A549 (cell line): ENCODE measurements at regions not wholly inside any gene's neighbourhood (a gene's known extent, or its start where the extent isn't known, plus 50 kb on each side); places are given as distances from the start of the nearest gene placed in this dataset.
A peak's percentile ranks its signal among the peaks of the same experiment; 100 is the strongest.

Experiments
- ATAC-seq, 2 experiments: fragments of 200-7000 bp in 1 of 2; fragments of >200 bp in 1 of 2; cut with Nextera tagmentation in 1 of 2; cut with Tn5 transposase in 1 of 2; 3 replicates each; pipeline versions ENCODE4 v1.8.0 to v1.9.1; 2018 to 2020; ENCODE audit warnings: mild to moderate bottlenecking in 1 of 2, moderate library complexity in 1 of 2
- CTCF ChIA-PET: fragments of 300-600 bp; sonication (Branson Sonifier 250); formaldehyde crosslinking; extraction: SDS; loops from one replicate; lab custom pipeline; 2021; ENCODE audit warnings: antibody characterized with exemption, inconsistent platforms; lab: Yijun Ruan, JAX
- POLR2A ChIA-PET: fragments of 350-600 bp; formaldehyde crosslinking; extraction: SDS; loops from one replicate; lab custom pipeline; 2021; ENCODE audit warnings: antibody characterized with exemption, inconsistent platforms; lab: Yijun Ruan, JAX
- DNase-seq, 2 experiments: peaks; one replicate each; pipeline versions ENCODE4 v3.0.0 to v3.0.0-alpha.2; 2011 to 2016; ENCODE audit warnings: low read depth in 1 of 2, low spot score in 1 of 2
- FAIRE-seq: peaks from 2 replicates; lab custom pipeline; 2011; peaks lifted over from hg19 to GRCh38; lab: Jason Lieb, UNC
- H3K27ac ChIP-seq, 2 experiments: fragments of >200 bp; sonication (Bioruptor Twin); formaldehyde crosslinking; 3 replicates each; pipeline ENCODE4 v1.5.1; 2016 to 2017
- H3K4me1 ChIP-seq: fragments of >200 bp; sonication (Bioruptor Twin); formaldehyde crosslinking; 3 replicates; pipeline ENCODE4 v1.6.1; 2016
- H3K4me2 ChIP-seq: fragments of >200 bp; sonication (Bioruptor Twin); formaldehyde crosslinking; 3 replicates; pipeline ENCODE4 v1.6.1; 2016
- H3K4me3 ChIP-seq: fragments of >200 bp; sonication (Bioruptor Twin); formaldehyde crosslinking; 3 replicates; pipeline ENCODE4 v1.5.1; 2016
- H3K9me3 ChIP-seq: fragments of >200 bp; sonication (Bioruptor Twin); formaldehyde crosslinking; 3 replicates; pipeline ENCODE4 v1.6.1; 2016
- BHLHE40 ChIP-seq: IDR thresholded peaks from 2 replicates; pipeline ENCODE4 v1.6.1; 2012; ENCODE audit warnings: low read depth, low read length, inconsistent platforms
- CHD4 ChIP-seq: fragments of 200-600 bp; sonication (generic); IDR thresholded peaks from 2 replicates; pipeline ENCODE4 v1.6.1; 2016; ENCODE audit warnings: antibody characterized with exemption, mild to moderate bottlenecking, borderline replicate concordance
- ESRRA ChIP-seq: fragments of 150-350 bp; IDR thresholded peaks from 2 replicates; pipeline ENCODE4 v1.6.1; 2014; ENCODE audit warnings: mild to moderate bottlenecking, low read length, borderline replicate concordance
- FOSB ChIP-seq: fragments of 250-450 bp; sonication (Bioruptor Pico); IDR thresholded peaks from 2 replicates; pipeline ENCODE4 v1.5.0; 2020; ENCODE audit warnings: mild to moderate bottlenecking, moderate library complexity
- FOSL2 ChIP-seq, 2 experiments: fragments of 450-650 bp in 1 of 2; fragments of >200 bp in 1 of 2; sonication (Bioruptor Twin) in 1 of 2; formaldehyde crosslinking; IDR thresholded peaks; 2 replicates each; pipeline versions ENCODE4 v1.5.0 to v1.6.1; 2016 to 2020; ENCODE audit warnings: mild to moderate bottlenecking in 1 of 2, moderate library complexity in 1 of 2
- FOXS1 ChIP-seq: fragments of 250-450 bp; sonication (Bioruptor Pico); IDR thresholded peaks from 2 replicates; pipeline ENCODE4 v1.5.0; 2020; ENCODE audit warnings: mild to moderate bottlenecking, moderate library complexity
- GATA3 ChIP-seq: IDR thresholded peaks from 2 replicates; pipeline ENCODE4 v1.6.1; 2012; ENCODE audit warnings: borderline replicate concordance
- HDAC2 ChIP-seq: fragments of 200-600 bp; sonication (generic); IDR thresholded peaks from 2 replicates; pipeline ENCODE4 v1.6.1; 2016
- HOXA7 ChIP-seq: fragments of 250-450 bp; sonication (Bioruptor Pico); IDR thresholded peaks from 2 replicates; pipeline ENCODE4 v1.5.0; 2020; ENCODE audit warnings: mild to moderate bottlenecking, moderate library complexity
- HOXB13 ChIP-seq: fragments of 250-450 bp; sonication (Bioruptor Pico); IDR thresholded peaks from 2 replicates; pipeline ENCODE4 v1.5.0; 2020; ENCODE audit warnings: low read depth, mild to moderate bottlenecking, moderate library complexity
- HOXB5 ChIP-seq: fragments of 250-450 bp; sonication (Bioruptor Pico); IDR thresholded peaks from 2 replicates; pipeline ENCODE4 v1.5.0; 2020; ENCODE audit warnings: mild to moderate bottlenecking, moderate library complexity
- JUN ChIP-seq, 2 experiments: fragments of >200 bp; sonication (Bioruptor Twin); formaldehyde crosslinking; IDR thresholded peaks; 2 replicates in 1 of 2; 3 replicates in 1 of 2; pipeline ENCODE4 v1.6.1; 2016 to 2017
- KDM5A ChIP-seq: fragments of 200-600 bp; sonication (generic); IDR thresholded peaks from 2 replicates; pipeline ENCODE4 v1.6.1; 2016; ENCODE audit warnings: antibody characterized with exemption, mild to moderate bottlenecking
- MAFK ChIP-seq: fragments of 450-650 bp; IDR thresholded peaks from 2 replicates; pipeline ENCODE4 v1.6.1; 2014; ENCODE audit not compliant: partially characterized antibody
- NPAS2 ChIP-seq: fragments of 250-450 bp; sonication (Bioruptor Pico); IDR thresholded peaks from 2 replicates; pipeline ENCODE4 v1.8.0; 2022; ENCODE audit warnings: mild to moderate bottlenecking, moderate library complexity, borderline replicate concordance
- POLR2AphosphoS2 ChIP-seq: conservative IDR thresholded peaks from 2 replicates; pipeline ENCODE4 v1.6.1; 2012; ENCODE audit warnings: low read length, improper control_type of control experiment, inconsistent platforms
- RCOR1 ChIP-seq: fragments of 150-350 bp; IDR thresholded peaks from 2 replicates; pipeline ENCODE4 v1.6.1; 2014; ENCODE audit warnings: antibody characterized with exemption, low read length, low read depth
- RFX5 ChIP-seq: fragments of 450-650 bp; IDR thresholded peaks from 2 replicates; pipeline ENCODE4 v1.7.1; 2014; ENCODE audit warnings: antibody characterized with exemption, mild to moderate bottlenecking, moderate library complexity
- RNF2 ChIP-seq: fragments of 200-600 bp; sonication (generic); IDR thresholded peaks from 2 replicates; pipeline ENCODE4 v1.6.1; 2016; ENCODE audit warnings: low read depth, mild to moderate bottlenecking, antibody characterized with exemption, moderate library complexity, borderline replicate concordance
- SREBF2 ChIP-seq: fragments of 450-650 bp; IDR thresholded peaks from 2 replicates; pipeline ENCODE4 v1.6.1; 2014; ENCODE audit warnings: mild to moderate bottlenecking, moderate library complexity
- TFCP2L1 ChIP-seq: fragments of 250-450 bp; sonication (Bioruptor Pico); IDR thresholded peaks from 2 replicates; pipeline ENCODE4 v1.5.0; 2021; ENCODE audit warnings: mild to moderate bottlenecking
- ZFP36 ChIP-seq: fragments of 450-650 bp; IDR thresholded peaks from 2 replicates; pipeline ENCODE4 v1.6.1; 2014; ENCODE audit warnings: borderline replicate concordance; ENCODE audit not compliant: partially characterized antibody
- WGBS: methylation state at CpG from one replicate; pipeline ENCODE4 v1.1.6; 2017; ENCODE audit errors: missing lambda C conversion rate; 5-methylcytosine and 5-hydroxymethylcytosine counted together
- TF ChIP-seq, protein P1 (sequence below): IDR thresholded peaks from 2 replicates; pipeline ENCODE4 v1.6.1; 2012
- TF ChIP-seq, protein P2 (sequence below): fragments of 250-450 bp; sonication (Bioruptor Pico); IDR thresholded peaks from 2 replicates; pipeline ENCODE4 v1.5.0; 2020; ENCODE audit warnings: low read depth, mild to moderate bottlenecking, moderate library complexity
- TF ChIP-seq, protein P3 (sequence below): fragments of 150-350 bp; IDR thresholded peaks from 2 replicates; pipeline ENCODE4 v1.6.1; 2014; ENCODE audit warnings: low read depth, mild to moderate bottlenecking, low read length
- TF ChIP-seq, protein P4 (sequence below): fragments of 250-450 bp; sonication (Bioruptor Pico); IDR thresholded peaks from 2 replicates; pipeline ENCODE4 v1.5.0; 2021; ENCODE audit warnings: mild to moderate bottlenecking, moderate library complexity, borderline replicate concordance
- TF ChIP-seq, protein P5 (sequence below): fragments of 450-650 bp; IDR thresholded peaks from 2 replicates; pipeline ENCODE4 v1.6.1; 2014; ENCODE audit warnings: antibody characterized with exemption

- ChIA-PET POLR2A (no interaction called here), CTCF (interaction anchor here (1.0 to 26.0 kb wide), 3 partner anchors 32 to 204 kb away, joined by 3 to 1349 read pairs (median 374); no protein-coding TSS in a partner anchor)
- H3K4me3 ChIP-seq = no peak overlapping the region
- TF ChIP-seq RFX5 (no peak), RCOR1 (no peak), HOXB5 (CRISPR knock-in tag) (no peak), HDAC2 (no peak), RNF2 (no peak), ESRRA (no peak), ZFP36 (no peak), POLR2AphosphoS2 (no peak)
- TF ChIP-seq, protein P1, sequence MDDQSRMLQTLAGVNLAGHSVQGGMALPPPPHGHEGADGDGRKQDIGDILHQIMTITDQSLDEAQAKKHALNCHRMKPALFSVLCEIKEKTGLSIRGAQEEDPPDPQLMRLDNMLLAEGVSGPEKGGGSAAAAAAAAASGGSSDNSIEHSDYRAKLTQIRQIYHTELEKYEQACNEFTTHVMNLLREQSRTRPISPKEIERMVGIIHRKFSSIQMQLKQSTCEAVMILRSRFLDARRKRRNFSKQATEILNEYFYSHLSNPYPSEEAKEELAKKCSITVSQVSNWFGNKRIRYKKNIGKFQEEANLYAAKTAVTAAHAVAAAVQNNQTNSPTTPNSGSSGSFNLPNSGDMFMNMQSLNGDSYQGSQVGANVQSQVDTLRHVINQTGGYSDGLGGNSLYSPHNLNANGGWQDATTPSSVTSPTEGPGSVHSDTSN = no peak
- TF ChIP-seq, protein P2, sequence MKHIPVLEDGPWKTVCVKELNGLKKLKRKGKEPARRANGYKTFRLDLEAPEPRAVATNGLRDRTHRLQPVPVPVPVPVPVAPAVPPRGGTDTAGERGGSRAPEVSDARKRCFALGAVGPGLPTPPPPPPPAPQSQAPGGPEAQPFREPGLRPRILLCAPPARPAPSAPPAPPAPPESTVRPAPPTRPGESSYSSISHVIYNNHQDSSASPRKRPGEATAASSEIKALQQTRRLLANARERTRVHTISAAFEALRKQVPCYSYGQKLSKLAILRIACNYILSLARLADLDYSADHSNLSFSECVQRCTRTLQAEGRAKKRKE (CRISPR knock-in tag) = no peak
- TF ChIP-seq, protein P3, sequence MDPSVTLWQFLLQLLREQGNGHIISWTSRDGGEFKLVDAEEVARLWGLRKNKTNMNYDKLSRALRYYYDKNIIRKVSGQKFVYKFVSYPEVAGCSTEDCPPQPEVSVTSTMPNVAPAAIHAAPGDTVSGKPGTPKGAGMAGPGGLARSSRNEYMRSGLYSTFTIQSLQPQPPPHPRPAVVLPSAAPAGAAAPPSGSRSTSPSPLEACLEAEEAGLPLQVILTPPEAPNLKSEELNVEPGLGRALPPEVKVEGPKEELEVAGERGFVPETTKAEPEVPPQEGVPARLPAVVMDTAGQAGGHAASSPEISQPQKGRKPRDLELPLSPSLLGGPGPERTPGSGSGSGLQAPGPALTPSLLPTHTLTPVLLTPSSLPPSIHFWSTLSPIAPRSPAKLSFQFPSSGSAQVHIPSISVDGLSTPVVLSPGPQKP = no peak
- ATAC-seq = no peak
- no peaks in the 10 kb centered on the region for H3K9me3 ChIP-seq
- WGBS = 93% methylated on average over 3 of the region's 3 CpGs
- FAIRE-seq = no peak
- peak overlapping the region in 1 of 2 experiments; percentile 72; a peak in 3 of 6 replicates for H3K27ac ChIP-seq
- no peak for DNase-seq
- H3K4me1 ChIP-seq = peaks cover 22% of the 10 kb centered on the region
- H3K4me2 ChIP-seq = no peak overlapping the region
These were observed 188.4 kb downstream of the RGS3 start for GRCh38 chr9:113651896-113652295.

GRCh38 chr9:113652355-113653152 is 189.0 kb downstream of the RGS3 start:
- Histone ChIP-seq H3K9me3 (no peaks in the 10 kb centered on the region), H3K4me3 (no peak overlapping the region), H3K27ac (no peak overlapping the region; a peak in 1 of 6 replicates), H3K4me2 (no peak overlapping the region), H3K4me1 (peaks cover 22% of the 10 kb centered on the region)
- POLR2A ChIA-PET = no interaction called here
- WGBS = 76% methylated on average over 6 of the region's 6 CpGs
- FAIRE-seq = no peak
- CTCF ChIA-PET = interaction anchor here (1.7 to 26.0 kb wide), 7 partner anchors 13 to 378 kb away, joined by 4 to 1349 read pairs (median 87); no protein-coding TSS in a partner anchor
- no peak for ATAC-seq
- TF ChIP-seq NPAS2 (CRISPR knock-in tag) (no peak), FOSL2 (IDR thresholded peaks at IDR 0.05) (no peak), FOSL2 (CRISPR knock-in tag; IDR thresholded peaks at IDR 0.05) (no peak), TFCP2L1 (CRISPR knock-in tag) (no peak), HOXA7 (CRISPR knock-in tag) (no peak), POLR2AphosphoS2 (no peak), GATA3 (no peak), HOXB13 (no peak), ESRRA (no peak), KDM5A (no peak), MAFK (no peak), FOSB (CRISPR knock-in tag) (no peak), RNF2 (no peak), JUN (IDR thresholded peaks at IDR 0.05) (no peak), SREBF2 (no peak), FOXS1 (no peak), CHD4 (no peak), BHLHE40 (no peak)
- TF ChIP-seq, protein P4, sequence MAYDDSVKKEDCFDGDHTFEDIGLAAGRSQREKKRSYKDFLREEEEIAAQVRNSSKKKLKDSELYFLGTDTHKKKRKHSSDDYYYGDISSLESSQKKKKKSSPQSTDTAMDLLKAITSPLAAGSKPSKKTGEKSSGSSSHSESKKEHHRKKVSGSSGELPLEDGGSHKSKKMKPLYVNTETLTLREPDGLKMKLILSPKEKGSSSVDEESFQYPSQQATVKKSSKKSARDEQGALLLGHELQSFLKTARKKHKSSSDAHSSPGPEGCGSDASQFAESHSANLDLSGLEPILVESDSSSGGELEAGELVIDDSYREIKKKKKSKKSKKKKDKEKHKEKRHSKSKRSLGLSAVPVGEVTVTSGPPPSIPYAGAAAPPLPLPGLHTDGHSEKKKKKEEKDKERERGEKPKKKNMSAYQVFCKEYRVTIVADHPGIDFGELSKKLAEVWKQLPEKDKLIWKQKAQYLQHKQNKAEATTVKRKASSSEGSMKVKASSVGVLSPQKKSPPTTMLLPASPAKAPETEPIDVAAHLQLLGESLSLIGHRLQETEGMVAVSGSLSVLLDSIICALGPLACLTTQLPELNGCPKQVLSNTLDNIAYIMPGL (CRISPR knock-in tag) = no peak
- TF ChIP-seq, protein P5, sequence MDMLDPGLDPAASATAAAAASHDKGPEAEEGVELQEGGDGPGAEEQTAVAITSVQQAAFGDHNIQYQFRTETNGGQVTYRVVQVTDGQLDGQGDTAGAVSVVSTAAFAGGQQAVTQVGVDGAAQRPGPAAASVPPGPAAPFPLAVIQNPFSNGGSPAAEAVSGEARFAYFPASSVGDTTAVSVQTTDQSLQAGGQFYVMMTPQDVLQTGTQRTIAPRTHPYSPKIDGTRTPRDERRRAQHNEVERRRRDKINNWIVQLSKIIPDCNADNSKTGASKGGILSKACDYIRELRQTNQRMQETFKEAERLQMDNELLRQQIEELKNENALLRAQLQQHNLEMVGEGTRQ = no peak
- TF ChIP-seq, protein P2 (CRISPR knock-in tag) = no peak
- no peak for DNase-seq
